Hindlimb muscle (tissue), 1 donor: ENCODE measurements at regions not wholly inside any gene's neighbourhood (a gene's known extent, or its start where the extent isn't known, plus 50 kb on each side); places are given as distances from the start of the nearest gene placed in this dataset.

ENCODE experiments used
- DNase-seq: peaks from one replicate; pipeline ENCODE4 v3.0.0-alpha.2; 2013

GRCh38 chr15:69577397-69577796, 124.8 kb downstream of the RPLP1 start:
- no peak for DNase-seq

- DNase-seq, result no peak
Observed at GRCh38 chr15:69578252-69578651, 125.6 kb downstream of the RPLP1 start.

- no peak for DNase-seq
Observed at GRCh38 chr15:69578787-69579583, 126.4 kb downstream of the RPLP1 start.

- no peak for DNase-seq
Observed at GRCh38 chr15:69579950-69580618, 127.5 kb downstream of the RPLP1 start.

GRCh38 chr15:69583626-69584025, 131.0 kb downstream of the RPLP1 start:
- peak; percentile 22 for DNase-seq

- DNase-seq, result no peak
Observed at GRCh38 chr15:69585937-69586336, 133.3 kb downstream of the RPLP1 start.

GRCh38 chr15:69586721-69587120, 134.1 kb downstream of the RPLP1 start:
- DNase-seq, result no peak

- no peak for DNase-seq
Observed at GRCh38 chr15:69587723-69588426, 135.3 kb downstream of the RPLP1 start.

- no peak for DNase-seq
Observed at GRCh38 chr15:69590201-69590710, 137.6 kb downstream of the RPLP1 start.

- no peak for DNase-seq
Observed at GRCh38 chr15:69590932-69591524, 138.4 kb downstream of the RPLP1 start.

- DNase-seq, result no peak
Observed at GRCh38 chr15:69591905-69592508, 139.4 kb downstream of the RPLP1 start.

- DNase-seq, result no peak
Observed at GRCh38 chr15:69592954-69593353, 140.3 kb downstream of the RPLP1 start.

GRCh38 chr15:69593488-69593887, 140.9 kb downstream of the RPLP1 start:
- DNase-seq, result no peak

- DNase-seq, result peak; percentile 56
Observed at GRCh38 chr15:69593981-69594966, 141.7 kb downstream of the RPLP1 start.

GRCh38 chr15:69595009-69595791, 142.6 kb downstream of the RPLP1 start:
- no peak for DNase-seq

- no peak for DNase-seq
Observed at GRCh38 chr15:69597061-69597592, 144.5 kb downstream of the RPLP1 start.

GRCh38 chr15:69599271-69599670, 146.7 kb downstream of the RPLP1 start:
- no peak for DNase-seq

- no peak for DNase-seq
Observed at GRCh38 chr15:69600556-69601085, 148.0 kb downstream of the RPLP1 start.

- no peak for DNase-seq
Observed at GRCh38 chr15:69601711-69602504, 149.3 kb downstream of the RPLP1 start.
